Skeletal muscle cell (primary cell): ENCODE measurements at regions not wholly inside any gene's neighbourhood (a gene's known extent, or its start where the extent isn't known, plus 50 kb on each side); places are given as distances from the start of the nearest gene placed in this dataset.
"Not testable (repeated sequence)": the region's sequence is repeated elsewhere in the genome, so short reads cannot be mapped to it uniquely, and the experiment has no call there.

Experiments used
- DNase-seq: peaks from one replicate; pipeline ENCODE4 v3.0.0-alpha.2; 2010; ENCODE audit warnings: low read depth
- H3K4me3 ChIP-seq: 2 replicates; pipeline ENCODE4 v1.5.1; 2011; ENCODE audit warnings: low read depth, mild to moderate bottlenecking, control low read depth, low read length, moderate library complexity

DNA sequence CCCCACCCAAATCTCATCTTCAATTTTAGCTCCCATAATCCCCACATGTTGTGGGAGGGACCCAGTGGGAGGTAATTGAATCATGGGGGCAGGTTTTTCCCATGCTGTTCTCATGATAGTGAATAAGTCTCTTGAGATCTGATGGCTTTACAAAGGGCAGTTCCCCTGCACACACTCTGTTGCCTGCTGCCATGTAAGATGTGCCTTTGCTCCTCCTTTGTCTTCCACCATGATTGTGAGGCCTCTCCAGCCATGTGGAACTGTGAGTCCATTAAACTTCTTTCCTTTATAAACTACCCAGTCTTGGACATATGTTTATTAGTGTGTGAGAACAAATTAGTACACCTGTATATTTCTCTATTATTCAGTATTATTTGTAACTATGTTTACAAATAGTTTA, 1283.3 kb upstream of the MIR17HG start:
- not testable (repeated sequence) for DNase-seq, H3K4me3 ChIP-seq

DNA sequence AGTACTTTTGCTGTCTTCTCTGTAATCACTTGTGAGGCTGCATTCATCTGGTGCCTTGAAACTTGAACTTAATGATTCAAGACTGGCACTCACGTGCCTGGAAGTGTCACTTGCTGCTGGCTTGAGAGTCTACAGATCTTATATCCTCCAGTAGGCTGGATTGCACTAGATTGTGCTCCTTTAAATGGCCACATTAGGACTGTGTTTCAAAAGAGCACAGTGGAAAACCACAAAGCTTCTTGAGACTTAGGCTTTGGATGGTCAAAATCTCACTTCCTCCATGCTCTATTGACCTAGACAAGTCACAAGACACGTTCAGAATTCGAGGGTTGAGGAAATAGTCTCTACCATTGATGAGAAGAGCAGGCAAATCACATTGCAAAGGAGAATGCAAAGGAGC, 1278.8 kb upstream of the MIR17HG start:
- DNase-seq = no peak
- H3K4me3 ChIP-seq = no peak overlapping the region

DNA sequence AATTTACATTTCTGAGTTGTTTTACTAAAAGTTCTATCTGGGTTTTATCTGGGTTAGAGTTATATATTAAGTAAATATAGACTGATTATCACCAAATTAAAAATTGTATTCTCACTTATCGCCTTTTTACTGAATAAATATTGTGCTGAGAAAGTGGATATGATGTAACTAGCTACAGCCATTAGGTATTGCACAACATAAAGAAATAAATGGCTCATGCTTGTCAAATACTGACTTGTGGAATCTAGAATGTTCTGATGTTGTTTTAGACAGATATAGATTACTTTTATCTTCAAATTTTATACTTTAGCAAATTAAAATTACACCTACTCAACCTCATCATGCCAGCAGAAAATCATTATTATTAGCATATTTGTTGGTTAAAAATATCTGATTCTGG, 1277.1 kb upstream of the MIR17HG start:
- DNase-seq = peak; percentile 2
- no peak overlapping the region for H3K4me3 ChIP-seq

DNA sequence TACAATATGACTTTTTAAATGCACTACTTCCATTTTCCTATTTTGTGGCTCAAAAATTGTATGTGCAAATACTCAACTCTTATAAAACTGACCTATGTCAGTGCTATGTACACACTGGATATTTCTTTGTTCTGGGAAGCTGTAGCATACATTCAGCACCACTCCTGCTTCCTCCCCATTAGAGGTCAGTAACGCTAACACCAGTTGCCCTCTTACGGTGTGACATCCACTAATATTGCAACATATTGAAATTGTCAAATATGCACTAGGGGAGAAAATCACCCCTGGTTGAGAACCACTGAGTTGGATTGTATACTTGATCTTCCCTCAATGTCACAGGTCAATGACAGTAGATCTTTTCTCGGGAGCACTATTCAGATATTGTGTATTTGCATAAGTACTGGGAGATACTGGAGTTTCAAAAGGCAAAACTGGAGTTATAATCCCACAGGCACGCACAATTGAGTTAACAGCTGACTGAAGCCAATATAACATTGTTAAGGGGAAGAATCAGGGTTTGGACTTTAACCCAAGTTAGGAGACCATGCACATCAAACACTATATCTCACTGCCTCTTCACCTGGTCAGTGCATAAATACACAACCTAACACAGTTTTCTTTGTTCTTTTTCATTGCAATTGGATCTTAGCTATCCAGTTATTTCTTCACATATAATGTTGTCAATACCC, 1276.5 kb upstream of the MIR17HG start:
- H3K4me3 ChIP-seq = no peak overlapping the region

DNA sequence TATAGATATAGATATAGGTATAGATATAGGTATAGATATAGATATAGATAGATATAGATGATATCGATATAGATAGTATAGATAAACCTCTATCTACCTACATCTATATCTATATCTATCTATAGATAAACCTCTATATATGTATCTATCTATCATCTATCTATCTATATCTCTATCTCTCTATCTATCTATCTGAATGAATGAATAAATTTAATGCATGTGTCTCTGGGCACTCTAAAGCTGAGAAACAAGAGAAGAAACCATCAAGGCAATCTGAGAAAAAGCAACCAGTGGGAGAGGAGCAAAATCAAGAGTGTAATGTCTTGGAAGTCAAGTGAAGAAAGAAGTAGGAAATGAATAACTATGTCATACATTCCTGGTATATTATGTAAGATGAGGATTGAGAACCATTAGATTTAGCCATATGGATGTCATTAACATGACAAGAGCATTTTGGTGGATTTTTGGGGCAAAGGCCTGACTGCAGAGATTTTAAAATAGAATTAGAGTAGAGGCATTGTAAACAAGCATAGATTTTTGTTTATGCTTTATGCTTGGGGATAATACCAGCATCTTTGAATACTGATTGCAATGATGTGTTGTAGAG, 1262.7 kb upstream of the MIR17HG start:
- DNase-seq = peak; percentile 23
- H3K4me3 ChIP-seq = no peak overlapping the region

More for the DNA sequence above, 1276.5 kb upstream of the MIR17HG start:
- DNase-seq = no peak

DNA sequence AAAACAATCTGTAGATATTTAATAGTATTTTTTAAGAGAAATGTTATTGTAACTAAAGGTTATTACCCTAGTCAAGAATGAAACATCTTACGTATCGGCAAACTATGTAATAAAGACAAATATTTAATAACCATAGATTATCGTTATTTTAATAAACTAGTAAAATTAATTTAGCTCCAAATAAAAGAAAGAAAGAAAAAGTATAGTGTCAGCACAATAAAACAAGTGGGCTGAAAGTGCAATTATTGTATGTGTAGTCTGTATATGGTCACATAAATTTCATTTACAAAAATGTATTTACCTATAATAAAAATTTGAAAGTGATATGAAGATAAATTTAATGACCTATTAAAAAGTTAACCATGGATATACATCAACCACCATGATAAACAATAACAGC, 1258.4 kb upstream of the MIR17HG start:
- DNase-seq = no peak

DNA sequence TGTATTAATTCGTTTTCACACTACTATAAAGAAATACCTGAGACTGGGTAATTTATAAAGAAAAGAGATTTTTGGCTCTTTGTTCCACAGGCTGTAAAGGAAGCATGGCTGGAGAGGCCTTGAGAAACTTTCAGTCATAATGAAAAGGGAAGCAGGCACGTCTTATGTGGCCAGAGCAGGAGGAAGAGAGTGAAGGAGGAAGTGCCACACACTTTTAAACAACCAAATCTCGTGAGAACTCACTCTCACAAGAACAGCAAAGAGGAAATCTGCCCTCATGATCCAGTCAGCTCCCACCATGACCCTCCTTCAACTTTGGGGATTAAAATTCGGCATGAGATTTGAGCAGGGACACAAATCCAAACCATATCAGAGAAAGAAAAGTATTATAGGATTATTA, 1255.9 kb upstream of the MIR17HG start:
- no peak for DNase-seq
- H3K4me3 ChIP-seq = no peak overlapping the region

More for the DNA sequence above, 1258.4 kb upstream of the MIR17HG start:
- H3K4me3 ChIP-seq = no peak overlapping the region

DNA sequence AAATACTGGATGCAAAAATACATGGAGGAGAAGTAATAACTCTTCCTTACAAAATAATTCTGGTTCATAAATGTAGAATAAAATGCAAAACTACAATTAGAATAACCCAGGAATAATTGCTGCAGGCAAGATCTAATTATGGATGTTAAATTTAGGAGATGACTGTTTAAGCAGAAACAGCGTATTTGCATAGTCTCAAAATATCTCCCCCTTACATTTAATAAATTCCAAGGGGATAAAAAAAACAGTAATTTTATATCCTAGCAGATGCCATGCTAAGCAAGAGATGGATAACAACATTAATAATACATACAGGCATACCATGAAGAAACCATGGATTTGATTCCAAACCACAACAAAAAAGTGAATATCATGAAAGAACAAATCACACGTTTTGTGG, 1253.1 kb upstream of the MIR17HG start:
- no peak overlapping the region for H3K4me3 ChIP-seq
- no peak for DNase-seq

DNA sequence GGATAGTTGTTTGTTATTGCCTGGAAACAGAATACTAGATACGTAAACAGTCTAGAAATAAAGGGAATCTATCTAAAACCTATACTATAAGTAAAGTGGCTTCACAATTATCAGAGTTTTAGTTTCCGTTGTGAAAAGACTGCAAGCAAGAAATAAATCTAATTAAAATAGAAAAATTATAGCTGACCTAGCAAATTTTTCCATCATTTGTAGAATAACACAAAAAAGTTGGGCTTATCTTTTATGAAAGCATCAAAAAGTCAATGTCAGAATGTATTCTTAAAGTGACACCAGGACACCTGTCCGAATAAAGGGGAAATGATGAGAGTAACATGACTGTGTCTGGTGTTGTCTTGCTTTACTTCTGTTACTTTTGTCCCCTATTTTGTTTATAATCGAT, 1248.9 kb upstream of the MIR17HG start:
- no peak for DNase-seq
- no peak overlapping the region for H3K4me3 ChIP-seq

DNA sequence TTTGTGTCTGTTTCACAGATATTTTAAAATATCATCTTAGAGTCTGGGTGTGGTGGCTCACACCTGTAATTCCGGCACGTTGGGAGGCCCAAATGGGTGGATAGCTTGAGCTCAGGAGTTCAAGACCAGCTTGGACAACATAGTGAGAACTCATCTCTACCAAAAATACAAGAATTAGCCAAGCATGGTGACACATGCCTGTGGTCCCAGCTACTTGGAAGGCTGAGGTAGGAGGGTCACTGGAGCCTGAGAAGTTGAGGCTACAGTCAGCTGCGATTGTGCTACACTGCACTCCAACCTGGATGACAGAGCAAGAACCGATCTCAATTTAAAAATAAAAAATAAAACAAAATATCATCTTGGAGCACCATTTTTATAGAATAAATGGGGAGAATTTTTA, 1247.6 kb upstream of the MIR17HG start:
- H3K4me3 ChIP-seq = no peak overlapping the region
- DNase-seq = no peak

DNA sequence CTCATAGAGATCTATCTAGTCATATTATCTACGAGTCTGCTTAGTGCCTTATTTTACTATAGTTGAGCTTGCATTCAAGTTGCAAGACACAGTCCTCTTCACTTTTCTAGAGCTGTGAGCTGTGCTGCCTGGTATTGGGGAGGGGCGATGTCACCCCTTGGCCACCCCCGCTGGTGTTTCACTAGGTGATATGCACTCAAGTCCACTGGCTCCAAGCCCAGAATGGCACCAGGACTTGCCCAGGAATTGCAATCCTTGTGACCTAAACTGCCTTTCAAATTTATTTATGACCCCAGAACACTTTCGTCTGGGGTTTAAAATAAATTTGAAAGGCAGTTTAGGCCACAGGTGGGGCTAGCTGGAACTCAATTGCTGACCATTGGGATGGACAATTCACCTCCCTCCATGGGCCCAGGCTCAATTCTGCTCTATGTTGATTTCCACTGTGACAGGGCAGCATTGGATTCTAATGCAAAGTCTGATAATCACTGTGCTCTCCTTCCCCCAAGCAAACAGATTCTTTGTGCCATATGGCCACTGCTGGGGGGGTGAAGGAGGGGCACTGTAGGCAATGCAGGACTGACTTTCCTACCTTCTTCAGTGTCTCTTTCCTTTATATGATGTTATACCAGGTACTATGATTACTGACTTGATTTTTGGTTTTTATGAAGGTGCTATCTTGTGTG, 1244.2 kb upstream of the MIR17HG start:
- no peak for DNase-seq
- no peak overlapping the region for H3K4me3 ChIP-seq

DNA sequence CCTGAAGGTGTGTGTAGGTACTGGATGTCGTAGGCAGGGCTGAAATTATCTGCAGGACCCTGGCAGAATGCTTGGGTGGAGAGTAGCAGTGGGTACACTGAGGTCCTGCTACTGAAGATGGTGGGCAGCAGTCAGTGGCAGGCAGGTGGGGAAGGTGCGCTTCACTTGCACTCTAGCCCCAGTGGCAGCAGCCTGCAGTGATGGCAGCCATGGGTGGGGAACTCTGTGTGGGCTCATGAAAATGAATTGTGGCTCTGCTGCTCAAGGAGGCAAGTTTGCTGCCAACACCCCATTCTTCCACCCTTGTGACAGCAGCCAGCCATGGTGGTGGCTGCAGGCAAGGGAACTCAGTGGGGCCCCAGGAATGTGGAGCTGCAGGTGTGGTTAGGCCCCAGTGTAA, 1242.7 kb upstream of the MIR17HG start:
- DNase-seq = no peak
- H3K4me3 ChIP-seq = no peak overlapping the region

DNA sequence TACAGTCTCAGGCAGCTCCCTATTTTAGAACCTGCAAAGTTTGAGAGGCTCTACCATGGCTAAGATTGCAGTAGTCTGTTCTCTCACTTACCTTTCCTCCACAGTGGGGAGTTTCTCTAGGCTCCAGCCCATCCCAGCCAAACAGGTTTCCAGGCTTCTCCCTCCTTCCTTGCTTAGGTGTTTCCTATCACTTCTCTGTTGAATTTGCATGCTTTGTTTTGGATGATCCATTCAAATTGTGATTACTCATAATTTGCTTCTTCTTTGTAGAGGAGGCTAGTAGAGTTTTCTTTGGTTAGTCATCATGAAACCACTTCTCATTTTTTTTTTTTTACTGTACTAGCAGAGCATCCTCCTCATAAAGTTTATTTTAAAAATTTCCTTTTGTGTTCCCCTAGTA, 1242.2 kb upstream of the MIR17HG start:
- DNase-seq = no peak
- H3K4me3 ChIP-seq = no peak overlapping the region

DNA sequence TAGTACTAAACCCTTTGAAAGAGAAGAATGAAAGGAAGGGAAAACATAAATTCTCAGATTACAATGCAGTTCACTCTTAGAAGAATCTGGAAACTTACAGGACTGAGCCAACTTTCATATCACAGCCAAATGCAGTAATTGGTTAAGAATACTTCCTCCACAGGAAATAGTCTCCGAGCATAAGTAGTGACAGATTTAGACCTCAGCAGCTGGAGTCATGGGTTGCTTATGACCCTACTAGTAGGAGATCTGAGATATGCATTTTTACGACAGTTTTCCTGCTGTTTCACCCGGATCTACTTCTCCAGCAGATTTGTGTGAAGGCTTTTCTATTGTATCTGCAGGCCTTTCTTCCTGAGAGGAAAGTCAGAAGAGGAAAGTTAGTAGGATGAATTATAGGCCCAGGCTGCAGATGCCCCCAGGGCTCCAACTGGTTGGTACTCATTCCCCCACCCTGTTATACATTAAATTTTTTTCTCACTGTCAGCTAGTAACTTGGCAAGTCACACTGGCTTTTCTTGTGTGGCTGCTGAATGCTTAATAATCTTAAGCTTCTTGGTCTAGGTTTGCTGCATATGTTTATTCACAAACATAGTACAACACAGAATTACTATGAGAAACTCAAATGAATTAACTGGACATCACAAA, 1241.5 kb upstream of the MIR17HG start:
- no peak overlapping the region for H3K4me3 ChIP-seq
- DNase-seq = peak; percentile 36

DNA sequence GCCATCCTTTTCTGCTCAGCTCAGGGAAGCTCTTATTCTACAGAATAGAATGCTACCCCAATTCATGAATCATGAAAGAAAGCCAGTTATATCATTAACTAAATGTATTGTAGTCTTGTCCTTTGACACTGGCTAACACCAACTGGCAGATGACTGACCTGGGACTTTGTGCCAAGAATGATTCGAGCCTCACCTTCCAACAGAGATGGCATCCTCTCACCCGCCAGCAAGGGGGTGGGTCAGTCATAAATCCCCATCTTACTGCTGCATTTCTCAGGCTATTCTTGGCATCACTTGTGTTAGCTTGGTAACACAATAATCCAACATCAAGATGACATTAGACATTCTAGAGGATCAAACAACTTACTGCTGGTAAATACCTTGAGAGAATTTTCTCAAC, 1239.8 kb upstream of the MIR17HG start:
- no peak for DNase-seq
- no peak overlapping the region for H3K4me3 ChIP-seq

DNA sequence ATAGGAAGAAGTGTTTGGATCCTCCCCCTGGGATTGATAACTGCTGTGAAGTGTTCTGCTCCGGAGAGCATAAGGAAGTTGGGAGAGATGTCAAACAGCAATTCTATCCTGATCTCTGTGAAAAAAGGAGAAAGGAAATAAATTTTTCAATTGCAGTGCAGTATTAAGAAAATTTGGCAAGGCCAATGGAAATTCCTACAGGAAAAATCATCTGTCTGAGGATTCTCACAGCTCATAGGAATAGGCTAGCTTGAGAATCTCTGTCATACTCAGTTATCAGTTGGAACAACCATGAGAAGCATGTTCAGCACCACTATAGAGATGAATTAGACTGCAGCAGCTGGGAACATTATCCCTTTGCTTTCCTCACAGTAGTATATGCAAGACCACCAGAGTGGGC, 1238.9 kb upstream of the MIR17HG start:
- no peak for DNase-seq
- no peak overlapping the region for H3K4me3 ChIP-seq

DNA sequence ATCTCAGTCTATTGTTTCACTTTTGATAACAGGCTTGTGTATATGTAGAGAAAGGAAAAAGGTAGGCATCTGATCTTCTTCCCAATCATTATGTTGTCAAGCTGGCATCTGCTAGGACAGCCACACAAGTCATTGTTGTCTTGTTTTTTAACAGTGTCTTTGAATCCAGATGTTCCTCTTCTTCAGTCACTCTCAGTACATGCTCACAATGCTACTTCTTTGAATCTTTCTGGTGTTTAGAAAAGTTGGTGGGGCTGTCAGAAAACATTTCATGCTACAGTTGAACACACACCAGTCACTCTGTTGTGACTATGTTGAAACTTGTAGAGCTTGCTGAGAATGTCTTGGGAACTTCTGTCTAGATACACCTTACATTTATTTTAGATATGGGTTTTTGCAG, 1231.4 kb upstream of the MIR17HG start:
- DNase-seq = no peak
- no peak overlapping the region for H3K4me3 ChIP-seq

DNA sequence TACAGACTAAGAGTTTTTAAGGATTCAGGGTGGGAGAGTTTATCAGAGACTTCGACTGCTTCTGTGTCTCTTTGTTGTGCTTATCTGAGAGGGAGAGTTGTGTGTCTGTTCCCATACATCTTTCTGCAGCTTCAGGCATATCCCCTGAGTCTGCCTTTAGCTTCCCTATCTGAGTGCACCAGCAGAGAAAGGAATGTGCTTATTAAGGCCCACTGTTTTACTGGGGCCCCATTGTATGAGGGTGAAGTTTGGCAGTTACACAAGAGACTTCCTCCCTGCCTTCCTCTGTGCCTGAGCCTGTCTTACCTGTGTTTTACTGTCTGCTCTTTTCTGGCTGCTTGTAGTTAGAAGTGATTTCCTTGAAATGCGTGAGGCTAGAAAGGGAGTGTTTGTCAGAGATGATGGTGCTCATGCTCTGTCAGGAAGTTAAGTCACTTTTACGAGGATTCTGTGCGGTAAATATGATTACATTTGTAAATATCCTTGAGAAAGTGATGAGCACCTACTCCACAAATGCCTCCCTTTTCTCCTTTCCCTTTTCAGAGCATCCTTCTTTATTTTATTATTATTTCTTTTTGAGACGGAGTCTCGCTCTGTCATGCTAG, 1228.9 kb upstream of the MIR17HG start:
- H3K4me3 ChIP-seq = no peak overlapping the region
- DNase-seq = no peak

DNA sequence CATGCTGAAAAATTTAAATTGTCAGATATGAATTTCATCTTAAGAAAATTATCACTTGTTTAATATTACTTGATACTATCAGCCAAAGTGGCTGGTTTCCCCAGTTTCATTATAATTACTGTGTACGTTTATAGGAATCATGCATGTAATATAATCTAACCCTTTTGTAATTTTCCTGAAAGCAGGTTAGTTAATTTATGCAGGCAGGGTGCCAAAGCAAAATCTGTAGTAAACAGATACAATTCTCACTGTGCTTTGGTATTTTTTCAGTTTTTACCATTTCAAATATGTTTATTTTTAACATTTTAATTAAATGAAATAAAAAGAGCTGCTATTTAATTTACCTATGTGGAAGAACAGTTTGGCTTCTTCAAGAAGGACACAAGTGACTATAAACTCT, 1227.5 kb upstream of the MIR17HG start:
- no peak overlapping the region for H3K4me3 ChIP-seq
- DNase-seq = no peak

DNA sequence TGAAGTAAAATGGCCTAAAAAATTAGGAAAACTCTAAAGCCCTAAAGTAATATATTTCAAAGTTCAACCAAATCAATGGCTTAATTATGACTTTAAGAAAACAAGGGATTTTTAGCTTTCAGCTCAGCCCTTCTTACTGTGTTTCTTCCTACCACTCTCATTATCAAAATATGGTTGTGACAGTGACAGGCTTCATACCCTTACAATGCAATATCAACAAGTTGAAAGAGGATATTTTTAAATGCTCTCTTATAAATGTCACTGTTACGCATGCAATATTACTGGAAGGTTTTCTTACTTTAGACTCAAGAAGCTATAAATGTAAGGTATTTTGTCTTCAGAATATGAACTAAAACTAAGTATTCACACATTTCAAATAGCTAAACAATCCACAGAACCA, 1225.7 kb upstream of the MIR17HG start:
- DNase-seq = no peak
- no peak overlapping the region for H3K4me3 ChIP-seq
